ENCODE measurements at regions not wholly inside any gene's neighbourhood (a gene's known extent, or its start where the extent isn't known, plus 50 kb on each side); places are given as distances from the start of the nearest gene placed in this dataset.

GRCh38 chr5:74380193-74380592 is 260.3 kb downstream of the ENC1 start:
- H3K4me1 ChIP-seq (ENCODE audit: insufficient read depth): peaks cover 5% of the 10 kb centered on the region; the same call in 1 of the 2 replicates
- H3K36me3 Mint-ChIP-seq (ENCODE audit: low read depth): no peaks in the 10 kb centered on the region
- H3K9me3 Mint-ChIP-seq: no peaks in the 10 kb centered on the region
- no peak overlapping the region for H3K27ac Mint-ChIP-seq
- no peaks in the 10 kb centered on the region for H3K79me2 ChIP-seq (replicated peaks; ENCODE audit: insufficient read depth)
- H3K4me2 ChIP-seq: no peak overlapping the region
- no peaks in the 10 kb centered on the region for H4K20me1 ChIP-seq (replicated peaks; ENCODE audit: insufficient read depth)
- peaks cover 11% of the 10 kb centered on the region for H3K4me1 Mint-ChIP-seq
- no peak overlapping the region for H3K27ac ChIP-seq (ENCODE audit: low read depth)
- H3K27me3 Mint-ChIP-seq (ENCODE audit: insufficient read depth, low read depth, poor library complexity): no peaks in the 10 kb centered on the region
- H3K4me3 ChIP-seq: no peak overlapping the region
- H3K4me3 Mint-ChIP-seq: no peak overlapping the region
- no peaks in the 10 kb centered on the region for H3K36me3 ChIP-seq (ENCODE audit: insufficient read depth)
- no peak overlapping the region for H2AFZ ChIP-seq
- DNase-seq (ENCODE audit: low spot score) (no peak), ATAC-seq (no peak)
- TF ChIP-seq REST (IDR thresholded peaks at IDR 0.05; ENCODE audit: unreplicated experiment): no peak
- TF ChIP-seq POLR2AphosphoS5 (IDR thresholded peaks at IDR 0.05; ENCODE audit: low read depth): no peak
- no peak for TF ChIP-seq CREB1 (CRISPR knock-in tag; IDR thresholded peaks at IDR 0.05; ENCODE audit: low read depth)
- no peak for TF ChIP-seq EZH2phosphoT487 (IDR thresholded peaks at IDR 0.05; ENCODE audit: unreplicated experiment)
- H3K9me2 ChIP-seq (ENCODE audit: insufficient read depth): no peaks in the 10 kb centered on the region
- H3K27me3 ChIP-seq (ENCODE audit: insufficient read depth): no peaks in the 10 kb centered on the region
- H3F3A ChIP-seq (replicated peaks; ENCODE audit: low read depth): no peaks in the 10 kb centered on the region

- no peaks in the 10 kb centered on the region for H3K36me3 ChIP-seq (ENCODE audit: insufficient read depth)
- H3K27me3 ChIP-seq (ENCODE audit: insufficient read depth): no peaks in the 10 kb centered on the region
- H3K27ac ChIP-seq (ENCODE audit: low read depth): no peak overlapping the region
- no peaks in the 10 kb centered on the region for H3K36me3 Mint-ChIP-seq (ENCODE audit: low read depth)
- no peaks in the 10 kb centered on the region for H3F3A ChIP-seq (replicated peaks; ENCODE audit: low read depth)
- 0 out of 2 replicates have a peak, but pooled peaks cover 5% of the 10 kb centered on the region for H3K4me1 ChIP-seq (ENCODE audit: insufficient read depth)
- no peak overlapping the region for H3K4me3 Mint-ChIP-seq
- no peaks in the 10 kb centered on the region for H3K27me3 Mint-ChIP-seq (ENCODE audit: insufficient read depth, low read depth, poor library complexity)
- no peak overlapping the region for H3K27ac Mint-ChIP-seq
- TF ChIP-seq CTCF (conservative IDR thresholded peaks at IDR 0.05; ENCODE audit: low read depth in 2 of 2) (no peak), STAT1 (IDR thresholded peaks at IDR 0.05; ENCODE audit: unreplicated experiment) (no peak), ZNF114 (CRISPR knock-in tag; IDR thresholded peaks at IDR 0.05) (no peak), CREB1 (CRISPR knock-in tag; IDR thresholded peaks at IDR 0.05; ENCODE audit: low read depth) (no peak), POLR2AphosphoS5 (IDR thresholded peaks at IDR 0.05; ENCODE audit: low read depth) (no peak), NANOG (IDR thresholded peaks at IDR 0.05; ENCODE audit: borderline replicate concordance) (no peak), ETS1 (IDR thresholded peaks at IDR 0.05) (no peak), JUNB (IDR thresholded peaks at IDR 0.05; ENCODE audit: unreplicated experiment) (no peak), REST (IDR thresholded peaks at IDR 0.05; ENCODE audit: unreplicated experiment) (no peak), ZNF331 (CRISPR knock-in tag; IDR thresholded peaks at IDR 0.05; ENCODE audit: low read depth) (no peak)
- ATAC-seq: no peak
- peaks cover 5% of the 10 kb centered on the region; the same call in 2 of the 3 replicates for H3K4me1 Mint-ChIP-seq
- no peaks in the 10 kb centered on the region for H3K79me2 ChIP-seq (replicated peaks; ENCODE audit: insufficient read depth)
- H3K4me2 ChIP-seq: no peak overlapping the region
- no peaks in the 10 kb centered on the region for H3K9me3 Mint-ChIP-seq
- DNase-seq (ENCODE audit: low spot score): no peak
- H2AFZ ChIP-seq: no peak overlapping the region
- H3K4me3 ChIP-seq: no peak overlapping the region
- 0 out of 2 replicates have a peak, but pooled peaks cover 2% of the 10 kb centered on the region for H3K9me2 ChIP-seq (ENCODE audit: insufficient read depth)
- no peaks in the 10 kb centered on the region for H4K20me1 ChIP-seq (replicated peaks; ENCODE audit: insufficient read depth)
Measured at GRCh38 chr5:74378464-74378863, 262.1 kb downstream of the ENC1 start.

Data from GM23338 (cell line).